HCT116 (cell line): ENCODE measurements at regions not wholly inside any gene's neighbourhood (a gene's known extent, or its start where the extent isn't known, plus 50 kb on each side); places are given as distances from the start of the nearest gene placed in this dataset.

Source experiments
- POLR2A ChIP-seq: IDR thresholded peaks from 2 replicates; pipeline ENCODE4 v1.7.0; 2011; ENCODE audit warnings: borderline replicate concordance; ENCODE audit not compliant: insufficient read depth, insufficient read length; ENCODE audit errors: extremely low read depth
- RAD21 ChIP-seq: IDR thresholded peaks from 2 replicates; pipeline ENCODE4 v1.6.1; 2012; ENCODE audit warnings: low read depth, mild to moderate bottlenecking
- SRF ChIP-seq: IDR thresholded peaks from 2 replicates; pipeline ENCODE4 v1.6.1; 2012; ENCODE audit warnings: low read depth
- TF ChIP-seq, protein P1 (sequence below), 3 experiments: fragments of 200-600 bp in 1 of 3; sonication (generic) in 1 of 3; IDR thresholded peaks in 2 of 3; conservative IDR thresholded peaks in 1 of 3; 2 replicates each; pipeline ENCODE4 v1.5.1; 2012 to 2017; ENCODE audit warnings: low read depth in 2 of 3, low read length in 2 of 3, antibody characterized with exemption in 1 of 3, borderline replicate concordance in 1 of 3, control low read depth in 1 of 3, mild to moderate bottlenecking in 1 of 3, mixed read lengths in 1 of 3, mixed run types in 1 of 3, moderate library complexity in 1 of 3; ENCODE audit not compliant: insufficient read depth in 1 of 3
- TF ChIP-seq, protein P2 (sequence below): IDR thresholded peaks from 2 replicates; pipeline ENCODE4 v1.6.1; 2012

DNA sequence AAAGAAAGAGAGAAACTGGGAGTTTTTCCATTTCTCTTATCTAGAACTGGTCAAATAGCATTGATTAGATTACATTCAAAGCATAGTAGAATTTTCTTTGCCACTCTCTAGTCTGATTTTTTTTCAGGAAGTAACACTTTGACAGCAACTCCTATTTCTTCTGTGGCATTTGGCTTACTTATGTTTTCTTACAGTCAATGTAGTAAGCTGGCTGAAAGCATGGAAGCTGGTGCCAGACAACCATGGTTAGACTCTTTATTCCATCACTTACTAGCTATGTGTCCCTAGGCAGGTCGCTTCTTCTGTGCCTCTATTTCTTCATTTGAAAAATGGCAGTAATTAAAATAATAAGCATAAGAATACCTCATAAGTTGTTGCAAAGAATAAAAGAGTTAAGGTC lies 54.2 kb upstream of the OPRM1 start:
- TF ChIP-seq, protein P1, sequence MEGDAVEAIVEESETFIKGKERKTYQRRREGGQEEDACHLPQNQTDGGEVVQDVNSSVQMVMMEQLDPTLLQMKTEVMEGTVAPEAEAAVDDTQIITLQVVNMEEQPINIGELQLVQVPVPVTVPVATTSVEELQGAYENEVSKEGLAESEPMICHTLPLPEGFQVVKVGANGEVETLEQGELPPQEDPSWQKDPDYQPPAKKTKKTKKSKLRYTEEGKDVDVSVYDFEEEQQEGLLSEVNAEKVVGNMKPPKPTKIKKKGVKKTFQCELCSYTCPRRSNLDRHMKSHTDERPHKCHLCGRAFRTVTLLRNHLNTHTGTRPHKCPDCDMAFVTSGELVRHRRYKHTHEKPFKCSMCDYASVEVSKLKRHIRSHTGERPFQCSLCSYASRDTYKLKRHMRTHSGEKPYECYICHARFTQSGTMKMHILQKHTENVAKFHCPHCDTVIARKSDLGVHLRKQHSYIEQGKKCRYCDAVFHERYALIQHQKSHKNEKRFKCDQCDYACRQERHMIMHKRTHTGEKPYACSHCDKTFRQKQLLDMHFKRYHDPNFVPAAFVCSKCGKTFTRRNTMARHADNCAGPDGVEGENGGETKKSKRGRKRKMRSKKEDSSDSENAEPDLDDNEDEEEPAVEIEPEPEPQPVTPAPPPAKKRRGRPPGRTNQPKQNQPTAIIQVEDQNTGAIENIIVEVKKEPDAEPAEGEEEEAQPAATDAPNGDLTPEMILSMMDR (IDR thresholded peaks at IDR 0.05 in 2 of 3, conservative IDR thresholded peaks at IDR 0.05 in 1 of 3; ENCODE audit: borderline replicate concordance in 1 of 3, insufficient read depth in 1 of 3, low read depth in 2 of 3, low read length in 2 of 3), result no peak
- no peak for TF ChIP-seq SRF
- TF ChIP-seq POLR2A, result no peak
- TF ChIP-seq RAD21, result no peak
- TF ChIP-seq, protein P2, sequence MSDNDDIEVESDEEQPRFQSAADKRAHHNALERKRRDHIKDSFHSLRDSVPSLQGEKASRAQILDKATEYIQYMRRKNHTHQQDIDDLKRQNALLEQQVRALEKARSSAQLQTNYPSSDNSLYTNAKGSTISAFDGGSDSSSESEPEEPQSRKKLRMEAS, result no peak
